Stimulated activated CD4-positive, alpha-beta T cell treated with anti-CD3 and anti-CD28 coated beads, Interleukin-4, amount 100 ng/mL, for 1 hour (primary cell): ENCODE measurements at regions not wholly inside any gene's neighbourhood (a gene's known extent, or its start where the extent isn't known, plus 50 kb on each side); places are given as distances from the start of the nearest gene placed in this dataset.
"Not testable (repeated sequence)": the region's sequence is repeated elsewhere in the genome, so short reads cannot be mapped to it uniquely, and the experiment has no call there.

Experiments
- DNase-seq: peaks from one replicate; pipeline ENCODE4 v3.0.0-alpha.2; 2020

- DNase-seq, result no peak
Observed at GRCh38 chr4:71081192-71081591, 87.7 kb downstream of the DCK start.

- DNase-seq, result no peak
Observed at GRCh38 chr4:71093745-71094144, 100.3 kb downstream of the DCK start.

- no peak for DNase-seq
Observed at GRCh38 chr4:71094201-71094600, 100.8 kb downstream of the DCK start.

- DNase-seq, result no peak
Observed at GRCh38 chr4:71095141-71095540, 101.7 kb downstream of the DCK start.

- no peak for DNase-seq
Observed at GRCh38 chr4:71095545-71095944, 102.1 kb downstream of the DCK start.

- DNase-seq, result no peak
Observed at GRCh38 chr4:71107726-71108125, 114.3 kb downstream of the DCK start.

- DNase-seq, result no peak
Observed at GRCh38 chr4:71110499-71110898, 117.0 kb downstream of the DCK start.

- DNase-seq, result not testable (repeated sequence)
Observed at GRCh38 chr4:71111133-71111532, 117.7 kb downstream of the DCK start.

GRCh38 chr4:71113294-71113693, 119.8 kb downstream of the DCK start:
- DNase-seq, result no peak

- no peak for DNase-seq
Observed at GRCh38 chr4:71120831-71121524, 127.5 kb downstream of the DCK start.

- no peak for DNase-seq
Observed at GRCh38 chr4:71123951-71124350, 130.5 kb downstream of the DCK start.

- no peak for DNase-seq
Observed at GRCh38 chr4:71125137-71125536, 131.7 kb downstream of the DCK start.

- no peak for DNase-seq
Observed at GRCh38 chr4:71126719-71127118, 133.3 kb downstream of the DCK start.

- no peak for DNase-seq
Observed at GRCh38 chr4:71130827-71131603, 137.6 kb downstream of the DCK start.

- DNase-seq, result no peak
Observed at GRCh38 chr4:71132486-71132885, 139.0 kb downstream of the DCK start.

GRCh38 chr4:71133491-71133890, 140.0 kb downstream of the DCK start:
- no peak for DNase-seq

GRCh38 chr4:71136071-71136470, 142.6 kb downstream of the DCK start:
- no peak for DNase-seq

GRCh38 chr4:71138007-71138615, 144.7 kb downstream of the DCK start:
- DNase-seq, result no peak

- DNase-seq, result no peak
Observed at GRCh38 chr4:71140563-71140962, 147.1 kb downstream of the DCK start.

- DNase-seq, result no peak
Observed at GRCh38 chr4:71141125-71141524, 147.7 kb downstream of the DCK start.

GRCh38 chr4:71147261-71147660, 153.8 kb downstream of the DCK start:
- DNase-seq, result no peak

- DNase-seq, result no peak
Observed at GRCh38 chr4:71148545-71148944, 155.1 kb downstream of the DCK start.

GRCh38 chr4:71151054-71151453, 157.6 kb downstream of the DCK start:
- DNase-seq, result no peak

- DNase-seq, result no peak
Observed at GRCh38 chr4:71156616-71157015, 163.2 kb downstream of the DCK start.
